Transverse colon (tissue), 4 donors: ENCODE measurements at regions not wholly inside any gene's neighbourhood (a gene's known extent, or its start where the extent isn't known, plus 50 kb on each side); places are given as distances from the start of the nearest gene placed in this dataset.

Experiments used
- DNase-seq: peaks from one replicate; pipeline ENCODE4 v3.0.0-alpha.2; 2019
- H3K27ac ChIP-seq, 4 donors: fragments of 200-600 bp; sonication (generic); 2 replicates each; pipeline ENCODE4 v1.5.1; 2016 to 2018; ENCODE audit warnings: inconsistent platforms in 4 of 4
- H3K27me3 ChIP-seq: fragments of 200-600 bp; sonication (generic); 2 replicates; pipeline ENCODE4 v1.5.1; 2017; ENCODE audit warnings: inconsistent platforms
- H3K36me3 ChIP-seq, 4 donors: fragments of 200-600 bp; sonication (generic); 2 replicates each; pipeline ENCODE4 v1.5.1; 2017 to 2019; ENCODE audit warnings: inconsistent platforms in 4 of 4
- H3K4me1 ChIP-seq, 4 donors: fragments of 200-600 bp; sonication (generic); 2 replicates each; pipeline ENCODE4 v1.5.1; 2017 to 2020; ENCODE audit warnings: inconsistent platforms in 4 of 4
- H3K4me3 ChIP-seq, 4 donors: fragments of 200-600 bp; sonication (generic); 1 replicate in 1 of 4; 2 replicates in 3 of 4; pipeline versions ENCODE4 v1.5.1 to v1.6.1; 2017 to 2019; ENCODE audit warnings: inconsistent platforms in 4 of 4
- H3K9me3 ChIP-seq, 2 donors: fragments of 200-600 bp; sonication (generic); 2 replicates each; pipeline ENCODE4 v1.5.1; 2017 to 2019; ENCODE audit warnings: inconsistent platforms in 2 of 2
- EP300 ChIP-seq: sonication (generic); formaldehyde crosslinking; IDR thresholded peaks from one replicate; pipeline ENCODE4 v1.6.1; 2017; ENCODE audit warnings: antibody characterized with exemption, low read depth
- POLR2A ChIP-seq: fragments of 450-650 bp; IDR thresholded peaks from one replicate; pipeline ENCODE4 v1.6.1; 2016; ENCODE audit warnings: antibody characterized with exemption, mild to moderate bottlenecking, moderate library complexity
- POLR2AphosphoS5 ChIP-seq, 3 donors: sonication (generic); formaldehyde crosslinking; IDR thresholded peaks; one replicate each; pipeline ENCODE4 v1.6.1; 2016; ENCODE audit warnings: antibody characterized with exemption in 3 of 3
- WGBS, 2 donors: methylation state at CpG; one replicate each; pipeline ENCODE4 v1.1.5; 2018; ENCODE audit warnings: low coverage in 1 of 2; 5-methylcytosine and 5-hydroxymethylcytosine counted together
- in situ Hi-C, 4 donors: fragments of 200-750 bp; cut with MboI; loops; one replicate each; pipeline versions ENCODE4 v1.15.0 to v1.15.1; 2017; ENCODE audit warnings: low sequenced_read_pairs in 3 of 4, low pct_ligation_motif_present in 1 of 4, low pct_unique_long_range_greater_than_20kb in 1 of 4
- intact Hi-C: fragments of 100-400 bp; cut with DNase I; formaldehyde crosslinking; loops from one replicate; pipeline ENCODE4 v1.15.1; 2023; ENCODE audit warnings: low total_unique reads
- TF ChIP-seq, protein P1 (sequence below), 5 experiments: fragments of 200-600 bp in 3 of 5; fragments of 450-650 bp in 2 of 5; sonication (generic) in 3 of 5; IDR thresholded peaks; 1 replicate in 2 of 5; 2 replicates in 3 of 5; pipeline ENCODE4 v1.5.1; 2016 to 2017; ENCODE audit warnings: antibody characterized with exemption in 5 of 5, inconsistent platforms in 3 of 5, mild to moderate bottlenecking in 2 of 5, moderate library complexity in 1 of 5

DNA sequence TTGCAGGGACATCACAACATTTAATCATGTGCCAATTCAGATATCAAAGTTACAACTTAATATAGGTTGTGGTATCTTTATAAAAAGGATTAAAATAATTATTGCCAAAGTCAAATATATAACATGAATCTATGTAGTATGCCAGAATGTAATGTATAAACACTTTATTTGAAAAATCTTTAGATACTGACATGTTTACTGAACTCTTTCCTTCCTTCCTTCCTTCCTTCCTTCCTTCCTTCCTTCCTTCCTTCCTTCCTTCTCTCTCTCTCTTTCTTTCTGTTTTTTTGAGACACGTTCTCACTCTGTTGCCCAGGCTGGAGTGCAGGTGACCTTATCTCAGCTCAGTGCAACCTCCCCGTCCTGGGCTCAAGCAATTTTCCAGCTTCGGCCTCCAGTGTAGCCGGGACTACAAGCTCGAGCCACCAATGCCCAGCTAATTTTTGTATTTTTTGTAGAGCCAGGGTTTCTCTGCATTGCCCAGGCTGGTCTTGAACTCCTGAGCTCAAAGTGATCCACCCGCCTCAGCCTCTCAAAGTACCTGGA is 496.8 kb upstream of the CITED2 start:
- 86 to 90% methylated on average over 1 to 6 of the region's 6 CpGs for WGBS, 2 donors
- Histone ChIP-seq H3K4me3 (no peak overlapping the region), H3K27me3 (no peaks in the 10 kb centered on the region), H3K9me3 (no peaks in the 10 kb centered on the region), H3K27ac (peak overlapping the region in 2 of 4 donors; percentile 37 to 68), H3K36me3 (no peaks in the 10 kb centered on the region), H3K4me1 (peaks cover 0 to 20% (median 16%) of the 10 kb centered on the region in 4 donors)
- intact Hi-C loops, result no loop called here
- TF ChIP-seq POLR2AphosphoS5 (IDR thresholded peaks at IDR 0.05) (no peak), EP300 (no peak), POLR2A (no peak)
- TF ChIP-seq, protein P1, sequence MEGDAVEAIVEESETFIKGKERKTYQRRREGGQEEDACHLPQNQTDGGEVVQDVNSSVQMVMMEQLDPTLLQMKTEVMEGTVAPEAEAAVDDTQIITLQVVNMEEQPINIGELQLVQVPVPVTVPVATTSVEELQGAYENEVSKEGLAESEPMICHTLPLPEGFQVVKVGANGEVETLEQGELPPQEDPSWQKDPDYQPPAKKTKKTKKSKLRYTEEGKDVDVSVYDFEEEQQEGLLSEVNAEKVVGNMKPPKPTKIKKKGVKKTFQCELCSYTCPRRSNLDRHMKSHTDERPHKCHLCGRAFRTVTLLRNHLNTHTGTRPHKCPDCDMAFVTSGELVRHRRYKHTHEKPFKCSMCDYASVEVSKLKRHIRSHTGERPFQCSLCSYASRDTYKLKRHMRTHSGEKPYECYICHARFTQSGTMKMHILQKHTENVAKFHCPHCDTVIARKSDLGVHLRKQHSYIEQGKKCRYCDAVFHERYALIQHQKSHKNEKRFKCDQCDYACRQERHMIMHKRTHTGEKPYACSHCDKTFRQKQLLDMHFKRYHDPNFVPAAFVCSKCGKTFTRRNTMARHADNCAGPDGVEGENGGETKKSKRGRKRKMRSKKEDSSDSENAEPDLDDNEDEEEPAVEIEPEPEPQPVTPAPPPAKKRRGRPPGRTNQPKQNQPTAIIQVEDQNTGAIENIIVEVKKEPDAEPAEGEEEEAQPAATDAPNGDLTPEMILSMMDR (IDR thresholded peaks at IDR 0.05), result no peak
- no peak for DNase-seq
- in situ Hi-C loops, result loop anchor here in 2 of 4 donors (10.0 to 25.0 kb wide), 2 partner anchors 484 to 496 kb away; partner anchors contain the start of gene CITED2 (in 1 of the 2)

DNA sequence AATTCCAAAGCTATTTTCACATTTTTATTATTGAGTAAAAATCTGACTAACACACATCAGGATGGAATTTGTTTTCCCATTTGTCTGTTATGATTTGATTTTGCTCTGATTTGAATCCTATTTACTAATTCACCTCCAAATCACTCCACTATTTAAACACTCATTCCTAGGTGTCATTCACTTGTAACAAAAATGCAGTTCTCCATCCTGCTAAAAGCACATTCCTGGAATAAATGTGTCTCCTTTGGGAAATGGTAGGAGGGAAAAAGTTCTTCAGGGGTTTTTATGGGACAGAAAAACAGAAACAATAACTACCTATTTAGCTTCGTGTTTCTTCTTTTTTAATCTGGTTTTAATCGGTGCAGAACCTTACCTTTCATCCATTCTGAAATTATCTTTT is 494.1 kb upstream of the CITED2 start:
- Histone ChIP-seq H3K4me3 (no peak overlapping the region), H3K27ac (no peak overlapping the region), H3K4me1 (peaks cover 0 to 19% (median 16%) of the 10 kb centered on the region in 4 donors), H3K9me3 (no peaks in the 10 kb centered on the region), H3K27me3 (no peaks in the 10 kb centered on the region), H3K36me3 (no peaks in the 10 kb centered on the region)
- WGBS, 2 donors, result 68 to 93% methylated on average over 2 of the region's 2 CpGs
- no peak for DNase-seq
- intact Hi-C loops (no loop called here), in situ Hi-C loops (loop anchor here in 1 of 4 donors (25.0 kb wide), 1 partner anchor 481 kb away; no protein-coding TSS in a partner anchor)
- TF ChIP-seq EP300 (no peak), POLR2A (no peak), POLR2AphosphoS5 (IDR thresholded peaks at IDR 0.05) (no peak)
- TF ChIP-seq, protein P1 (IDR thresholded peaks at IDR 0.05), result no peak

DNA sequence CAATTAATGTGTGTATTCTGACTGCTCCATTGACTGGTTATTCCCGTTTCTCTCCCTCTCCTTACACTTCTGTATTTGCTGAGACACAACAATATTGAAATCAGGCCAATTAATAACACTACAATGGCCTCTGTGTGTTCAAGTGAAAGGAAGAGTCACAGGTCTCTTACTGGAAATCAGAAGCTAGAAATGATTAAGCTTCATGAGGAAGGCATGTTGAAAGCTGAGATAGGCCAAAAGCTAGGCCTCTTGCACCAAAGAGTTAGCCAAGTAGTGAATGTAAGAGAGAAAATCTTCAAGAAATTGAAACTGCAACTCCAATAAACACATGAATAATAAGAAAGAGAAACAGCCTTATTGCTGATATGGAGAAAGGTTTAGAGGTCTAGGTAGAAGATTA is 489.5 kb upstream of the CITED2 start:
- Histone ChIP-seq H3K4me1 (no peaks in the 10 kb centered on the region), H3K36me3 (no peaks in the 10 kb centered on the region), H3K27me3 (no peaks in the 10 kb centered on the region), H3K4me3 (no peak overlapping the region), H3K27ac (no peak overlapping the region), H3K9me3 (no peaks in the 10 kb centered on the region)
- DNase-seq, result no peak
- intact Hi-C loops (no loop called here), in situ Hi-C loops (loop anchor here in 1 of 4 donors (25.0 kb wide), 1 partner anchor 477 kb away; no protein-coding TSS in a partner anchor)
- WGBS, 2 donors, result 56 to 57% methylated on average over 1 of the region's 1 CpG
- TF ChIP-seq EP300, result no peak
- TF ChIP-seq POLR2AphosphoS5 (IDR thresholded peaks at IDR 0.05), result no peak
- TF ChIP-seq, protein P1 (IDR thresholded peaks at IDR 0.05), result no peak
- TF ChIP-seq POLR2A, result no peak

DNA sequence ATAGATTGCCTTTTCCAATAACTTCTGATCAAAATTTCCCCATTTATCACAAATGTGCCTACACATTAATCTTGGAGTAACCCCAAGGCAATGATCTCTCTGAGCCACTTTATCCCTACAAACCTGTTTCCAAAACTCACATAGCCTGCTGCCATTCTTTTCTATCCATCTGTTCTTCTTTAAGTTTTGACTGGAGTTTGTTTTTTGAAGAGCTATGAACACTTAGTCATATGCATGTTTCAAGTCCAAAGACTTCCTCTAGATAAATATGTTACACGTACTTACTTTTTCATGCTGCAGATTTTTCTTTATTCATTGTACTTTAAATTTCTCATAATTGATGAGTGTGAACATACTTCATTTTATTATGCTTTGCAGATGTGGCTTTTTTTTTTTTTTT is 488.9 kb upstream of the CITED2 start:
- no peaks in the 10 kb centered on the region for H3K36me3 ChIP-seq
- TF ChIP-seq, protein P1 (IDR thresholded peaks at IDR 0.05), result no peak
- TF ChIP-seq POLR2A (no peak), EP300 (no peak), POLR2AphosphoS5 (IDR thresholded peaks at IDR 0.05) (no peak)
- in situ Hi-C loops, result loop anchor here in 1 of 4 donors (25.0 kb wide), 1 partner anchor 476 kb away; no protein-coding TSS in a partner anchor
- H3K4me1 ChIP-seq, result peaks cover 0 to 5% (median 0%) of the 10 kb centered on the region in 4 donors
- no peaks in the 10 kb centered on the region for H3K9me3 ChIP-seq
- H3K27ac ChIP-seq, result no peak overlapping the region
- DNase-seq, result no peak
- H3K4me3 ChIP-seq, result no peak overlapping the region
- no peaks in the 10 kb centered on the region for H3K27me3 ChIP-seq
- 79 to 86% methylated on average over 1 of the region's 1 CpG for WGBS, 2 donors
- intact Hi-C loops, result no loop called here
